Heart left ventricle (tissue), 16 donors: ENCODE measurements at regions not wholly inside any gene's neighbourhood (a gene's known extent, or its start where the extent isn't known, plus 50 kb on each side); places are given as distances from the start of the nearest gene placed in this dataset.

Source experiments
- ATAC-seq, 4 donors: fragments of 200-7000 bp; cut with Tn5 transposase; one replicate each; pipeline ENCODE4 v1.9.1; 2020 to 2022; ENCODE audit warnings: moderate library complexity in 4 of 4, mild to moderate bottlenecking in 3 of 4, moderate number of reproducible peaks in 1 of 4
- DNase-seq, 5 donors: peaks; one replicate each; pipeline ENCODE4 v3.0.0-alpha.2; 2020
- H3K27ac ChIP-seq, 12 donors: fragments of 200-600 bp; sonication (generic) in 4 of 12; one replicate each; pipeline versions ENCODE4 v1.5.0 to v1.8.0; 2016 to 2022; ENCODE audit warnings: mild to moderate bottlenecking in 2 of 12
- H3K27me3 ChIP-seq, 9 donors: fragments of 200-600 bp; sonication (generic) in 2 of 9; one replicate each; pipeline versions ENCODE4 v1.5.1 to v1.8.0; 2016 to 2022; ENCODE audit warnings: mild to moderate bottlenecking in 3 of 9
- H3K36me3 ChIP-seq, 9 donors: fragments of 200-600 bp; sonication (generic) in 2 of 9; one replicate each; pipeline versions ENCODE4 v1.5.0 to v1.8.0; 2018 to 2022; ENCODE audit warnings: mild to moderate bottlenecking in 2 of 9
- H3K4me1 ChIP-seq, 12 donors: fragments of 200-600 bp; sonication (generic) in 4 of 12; one replicate each; pipeline versions ENCODE4 v1.5.0 to v1.8.0; 2016 to 2022; ENCODE audit warnings: mild to moderate bottlenecking in 3 of 12
- H3K4me3 ChIP-seq, 12 donors: fragments of 200-600 bp; sonication (generic) in 4 of 12; one replicate each; pipeline versions ENCODE4 v1.5.0 to v1.8.0; 2017 to 2022; ENCODE audit warnings: mild to moderate bottlenecking in 9 of 12, moderate library complexity in 4 of 12
- H3K9me3 ChIP-seq, 12 donors: fragments of 200-600 bp; sonication (generic) in 4 of 12; one replicate each; pipeline versions ENCODE4 v1.5.0 to v1.8.0; 2016 to 2022; ENCODE audit warnings: mild to moderate bottlenecking in 1 of 12
- POLR2A ChIP-seq, 2 donors: fragments of 450-650 bp; IDR thresholded peaks; one replicate each; pipeline ENCODE4 v1.6.1; 2017; ENCODE audit warnings: antibody characterized with exemption in 2 of 2, mild to moderate bottlenecking in 2 of 2, moderate library complexity in 2 of 2
- WGBS, 4 donors: extraction: QIAGEN DNeasy Blood & Tissue Kit in 2 of 4; methylation state at CpG; one replicate each; pipeline versions ENCODE4 v1.1.5 to v1.1.7; 2013 to 2018; 5-methylcytosine and 5-hydroxymethylcytosine counted together
- intact Hi-C, 10 donors: fragments of 100-400 bp; cut with DNase I; formaldehyde crosslinking; loops; one replicate each; pipeline versions ENCODE4 v1.11.1 to v1.14.2; 2022
- TF ChIP-seq, protein P1 (sequence below), 12 donors: fragments of 200-600 bp; sonication (generic) in 4 of 12; IDR thresholded peaks; one replicate each; pipeline versions ENCODE4 v1.5.0 to v1.8.0; 2018 to 2022; ENCODE audit warnings: antibody characterized with exemption in 12 of 12, mild to moderate bottlenecking in 5 of 12
- donor health status: ischemic (EF 13 %, LVEDD 7.1; RV severe dilation, severe dysfunction).
- donor health status: healthy with polysubstance abuse.
- donor health status: DM: no; HTN: yes; CAD: no.
- donor health status: DM: no; HTN: no; CAD: no.
- donor health status: ischemic (EF 25% LVEDD 6.9; RV normal size, moderate dysfunction).
- donor health status: ischemic (EF 25% LVEDD 5.7; RV mildly dilated, moderate dysfunction).
- donor health status: healthy.
- donor health status: DM: yes; HTN: yes; CAD: no.
- donor health status: ischemic (EF 35%, LVEDD 5.7; RV mildly dilated, moderate dysfunction).
- donor health status: nonischemic (EF 11% LVEDD 7.7; RV severe dilation, severe dysfunction).
- donor health status: DM: yes; HTN: yes; CAD: no.
- donor health status: PGD.
- donor health status: ischemic (EF 29% LVEDD 5.4; RV normal size, mild dysfunction).
- donor health status: nonischemic (EF 23%, LVEDD 6.1; RV moderate dilation, normal function).

DNA sequence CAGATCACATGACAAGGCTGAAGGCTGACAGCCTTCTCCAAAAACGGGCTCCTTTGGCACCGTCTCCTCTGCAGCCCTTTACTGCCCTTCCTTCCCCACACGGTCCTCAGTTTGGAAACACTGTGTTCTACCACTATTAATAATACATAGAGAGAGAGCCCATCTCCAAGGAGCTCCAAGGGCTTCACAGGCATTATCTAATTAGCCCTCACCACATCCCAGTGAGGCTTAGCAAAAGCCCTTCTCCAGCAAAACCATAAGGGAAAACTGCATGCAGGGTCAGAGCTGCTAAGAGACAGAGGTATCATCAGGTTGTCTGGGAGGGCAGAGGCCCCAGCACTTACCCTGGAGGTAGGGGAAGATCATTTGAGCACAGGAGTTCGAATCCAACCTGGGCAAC, 169.3 kb upstream of the JARID2 start:
- H3K4me3 ChIP-seq, result no peak overlapping the region
- peaks cover 0 to 4% (median 0%) of the 10 kb centered on the region in 12 donors for H3K4me1 ChIP-seq
- H3K9me3 ChIP-seq, result no peaks in the 10 kb centered on the region
- ATAC-seq, result no peak
- H3K27ac ChIP-seq, result no peak overlapping the region
- H3K27me3 ChIP-seq, result no peaks in the 10 kb centered on the region
- no peak for DNase-seq
- H3K36me3 ChIP-seq, result no peaks in the 10 kb centered on the region
- whole genome bisulfite sequencing, 4 donors, result 67 to 78% (median 77%) methylated on average over 4 of the region's 4 CpGs
- no peak for TF ChIP-seq POLR2A (IDR thresholded peaks at IDR 0.05)
- TF ChIP-seq, protein P1, sequence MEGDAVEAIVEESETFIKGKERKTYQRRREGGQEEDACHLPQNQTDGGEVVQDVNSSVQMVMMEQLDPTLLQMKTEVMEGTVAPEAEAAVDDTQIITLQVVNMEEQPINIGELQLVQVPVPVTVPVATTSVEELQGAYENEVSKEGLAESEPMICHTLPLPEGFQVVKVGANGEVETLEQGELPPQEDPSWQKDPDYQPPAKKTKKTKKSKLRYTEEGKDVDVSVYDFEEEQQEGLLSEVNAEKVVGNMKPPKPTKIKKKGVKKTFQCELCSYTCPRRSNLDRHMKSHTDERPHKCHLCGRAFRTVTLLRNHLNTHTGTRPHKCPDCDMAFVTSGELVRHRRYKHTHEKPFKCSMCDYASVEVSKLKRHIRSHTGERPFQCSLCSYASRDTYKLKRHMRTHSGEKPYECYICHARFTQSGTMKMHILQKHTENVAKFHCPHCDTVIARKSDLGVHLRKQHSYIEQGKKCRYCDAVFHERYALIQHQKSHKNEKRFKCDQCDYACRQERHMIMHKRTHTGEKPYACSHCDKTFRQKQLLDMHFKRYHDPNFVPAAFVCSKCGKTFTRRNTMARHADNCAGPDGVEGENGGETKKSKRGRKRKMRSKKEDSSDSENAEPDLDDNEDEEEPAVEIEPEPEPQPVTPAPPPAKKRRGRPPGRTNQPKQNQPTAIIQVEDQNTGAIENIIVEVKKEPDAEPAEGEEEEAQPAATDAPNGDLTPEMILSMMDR (IDR thresholded peaks at IDR 0.05), result no peak
- intact Hi-C loops, result no loop called here

DNA sequence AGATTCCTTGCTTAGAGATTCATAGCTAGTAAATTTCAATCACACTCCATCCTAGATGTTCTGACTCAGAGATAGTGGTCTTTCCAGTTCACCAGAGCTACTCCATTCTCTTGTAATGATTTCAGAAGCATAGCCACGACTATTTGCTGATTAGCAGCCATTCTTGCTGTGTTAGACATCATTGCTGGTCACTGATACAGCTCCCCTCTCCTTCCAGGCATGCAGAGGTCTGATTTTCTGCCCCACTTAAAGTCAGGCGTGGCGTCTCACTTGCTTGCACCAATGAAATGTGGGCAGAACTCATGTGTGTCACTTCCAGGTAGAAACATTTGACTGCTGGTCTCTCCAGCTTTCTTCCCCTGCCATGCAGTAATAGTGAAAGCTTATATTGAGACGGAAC, 168.9 kb upstream of the JARID2 start:
- Histone ChIP-seq H3K4me3 (no peak overlapping the region), H3K9me3 (no peaks in the 10 kb centered on the region), H3K4me1 (peaks cover 0 to 4% (median 0%) of the 10 kb centered on the region in 12 donors), H3K36me3 (no peaks in the 10 kb centered on the region), H3K27ac (no peak overlapping the region), H3K27me3 (no peaks in the 10 kb centered on the region)
- intact Hi-C loops, result no loop called here
- DNase-seq, result no peak
- no peak for TF ChIP-seq POLR2A (IDR thresholded peaks at IDR 0.05)
- TF ChIP-seq, protein P1 (IDR thresholded peaks at IDR 0.05), result no peak
- no peak for ATAC-seq
- WGBS, 4 donors, result 81 to 87% (median 84%) methylated on average over 4 of the region's 4 CpGs

DNA sequence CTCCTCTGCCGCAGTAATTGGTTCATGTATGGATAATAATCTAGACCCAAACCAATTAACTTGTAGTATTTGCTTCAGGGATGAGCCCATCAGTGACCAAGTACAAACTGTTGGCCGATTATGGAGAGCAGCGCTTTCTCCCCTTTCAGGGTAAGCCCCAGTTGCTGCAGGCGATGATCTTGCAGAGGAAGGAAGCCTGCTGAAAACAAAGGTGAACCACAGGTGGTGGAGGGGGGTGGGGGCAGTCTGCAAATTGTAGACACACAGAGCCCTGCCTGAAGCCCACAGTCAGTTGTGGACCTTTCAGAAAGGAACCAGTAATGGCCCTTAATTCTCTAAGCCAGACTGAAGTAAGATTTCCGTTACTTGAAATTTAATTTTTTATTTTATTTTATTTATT, 167.9 kb upstream of the JARID2 start:
- H3K4me1 ChIP-seq, result peaks cover 0 to 4% (median 0%) of the 10 kb centered on the region in 12 donors
- TF ChIP-seq POLR2A (IDR thresholded peaks at IDR 0.05), result no peak
- no peaks in the 10 kb centered on the region for H3K27me3 ChIP-seq
- no peak overlapping the region for H3K27ac ChIP-seq
- H3K9me3 ChIP-seq, result no peaks in the 10 kb centered on the region
- intact Hi-C loops, result no loop called here
- no peak for ATAC-seq
- no peak for DNase-seq
- no peaks in the 10 kb centered on the region for H3K36me3 ChIP-seq
- no peak overlapping the region for H3K4me3 ChIP-seq
- 88 to 92% (median 89%) methylated on average over 5 of the region's 5 CpGs for WGBS, 4 donors

DNA sequence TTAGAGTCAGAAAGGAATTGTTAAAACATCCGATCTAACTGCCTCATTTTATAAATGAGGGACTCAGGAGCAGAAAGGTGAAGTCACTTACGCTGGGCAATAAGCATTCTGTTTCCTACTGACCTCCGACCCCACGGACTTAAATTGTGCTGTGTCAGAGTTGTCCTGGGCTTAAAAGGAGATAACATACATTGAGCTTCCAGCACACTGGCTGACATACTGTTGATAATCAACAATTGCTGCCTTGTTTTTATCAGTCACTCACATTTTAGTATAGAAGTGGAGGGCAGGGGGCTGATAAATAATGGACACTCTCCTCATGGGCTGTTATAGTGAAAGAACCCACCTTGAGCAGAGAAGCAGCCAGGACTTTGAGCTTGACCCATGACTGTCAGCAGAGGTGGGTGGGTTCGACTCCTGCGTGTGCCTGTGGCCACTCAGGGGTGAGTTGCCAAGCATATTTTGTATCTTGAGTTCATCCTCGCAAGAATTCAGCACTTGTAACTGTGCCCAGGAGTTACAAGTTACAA, 166.5 kb upstream of the JARID2 start:
- no peak for ATAC-seq
- no peak overlapping the region for H3K27ac ChIP-seq
- intact Hi-C loops, result no loop called here
- no peaks in the 10 kb centered on the region for H3K27me3 ChIP-seq
- H3K4me1 ChIP-seq, result peaks cover 0 to 4% (median 0%) of the 10 kb centered on the region in 12 donors
- H3K36me3 ChIP-seq, result no peaks in the 10 kb centered on the region
- no peak for TF ChIP-seq POLR2A (IDR thresholded peaks at IDR 0.05)
- TF ChIP-seq, protein P1 (IDR thresholded peaks at IDR 0.05), result no peak
- H3K4me3 ChIP-seq, result no peak overlapping the region
- no peak for DNase-seq
- no peaks in the 10 kb centered on the region for H3K9me3 ChIP-seq
- WGBS, 4 donors, result 66 to 79% (median 69%) methylated on average over 7 of the region's 7 CpGs

DNA sequence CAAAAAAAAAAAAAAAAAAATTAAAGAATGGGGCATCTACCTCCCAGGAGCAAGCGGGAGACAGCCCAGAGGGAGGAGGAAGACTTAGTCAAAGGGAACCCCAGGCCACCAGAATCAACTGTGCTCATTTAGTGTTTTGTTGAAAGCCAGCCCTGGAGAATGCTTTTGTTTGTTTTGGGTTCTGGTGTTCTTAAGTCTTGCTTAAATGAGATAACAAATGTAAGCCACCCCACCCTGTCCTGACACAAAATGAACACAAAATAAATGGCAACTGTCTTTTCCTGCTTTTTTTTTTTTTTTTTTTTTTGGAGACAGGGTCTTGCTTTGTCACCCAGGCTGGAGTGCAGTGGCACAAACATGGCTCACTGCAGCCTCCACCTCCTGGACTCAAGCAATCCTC, 165.0 kb upstream of the JARID2 start:
- Histone ChIP-seq H3K4me1 (peaks cover 0 to 4% (median 0%) of the 10 kb centered on the region in 12 donors), H3K9me3 (no peaks in the 10 kb centered on the region), H3K27ac (no peak overlapping the region), H3K36me3 (no peaks in the 10 kb centered on the region), H3K4me3 (no peak overlapping the region), H3K27me3 (no peaks in the 10 kb centered on the region)
- intact Hi-C loops, result no loop called here
- no peak for DNase-seq
- no peak for ATAC-seq
- no peak for TF ChIP-seq POLR2A (IDR thresholded peaks at IDR 0.05)
- TF ChIP-seq, protein P1 (IDR thresholded peaks at IDR 0.05), result no peak
- 76 to 83% (median 82%) methylated on average over 1 of the region's 1 CpG for WGBS, 4 donors
